Stomach (tissue), 4 donors: ENCODE measurements at regions not wholly inside any gene's neighbourhood (a gene's known extent, or its start where the extent isn't known, plus 50 kb on each side); places are given as distances from the start of the nearest gene placed in this dataset.

Experiments used
- CTCF ChIP-seq, 7 experiments: fragments of 450-650 bp in 4 of 7; fragments of 200-600 bp in 3 of 7; sonication (generic) in 3 of 7; IDR thresholded peaks; one replicate each; pipeline ENCODE4 v1.5.1; 2016 to 2019; ENCODE audit warnings: antibody characterized with exemption in 7 of 7, control low read depth in 2 of 7, mild to moderate bottlenecking in 1 of 7
- EP300 ChIP-seq: sonication (generic); formaldehyde crosslinking; IDR thresholded peaks from one replicate; pipeline ENCODE4 v1.6.1; 2017; ENCODE audit warnings: antibody characterized with exemption
- POLR2A ChIP-seq, 4 donors: fragments of 450-650 bp; IDR thresholded peaks; one replicate each; pipeline ENCODE4 v1.6.1; 2016; ENCODE audit warnings: antibody characterized with exemption in 4 of 4, control low read depth in 2 of 4, mild to moderate bottlenecking in 1 of 4, moderate library complexity in 1 of 4
- POLR2AphosphoS5 ChIP-seq, 3 donors: sonication (generic); formaldehyde crosslinking; IDR thresholded peaks; one replicate each; pipeline ENCODE4 v1.6.1; 2016; ENCODE audit warnings: antibody characterized with exemption in 3 of 3

- TF ChIP-seq CTCF (IDR thresholded peaks at IDR 0.05): no peak
- TF ChIP-seq EP300: no peak
- TF ChIP-seq POLR2AphosphoS5 (IDR thresholded peaks at IDR 0.05): no peak
- TF ChIP-seq POLR2A (IDR thresholded peaks at IDR 0.05): no peak
Observed at GRCh38 chr3:75078290-75078689, 463.8 kb upstream of the CNTN3 start.
